ENCODE measurements at regions not wholly inside any gene's neighbourhood (a gene's known extent, or its start where the extent isn't known, plus 50 kb on each side); places are given as distances from the start of the nearest gene placed in this dataset.

DNA sequence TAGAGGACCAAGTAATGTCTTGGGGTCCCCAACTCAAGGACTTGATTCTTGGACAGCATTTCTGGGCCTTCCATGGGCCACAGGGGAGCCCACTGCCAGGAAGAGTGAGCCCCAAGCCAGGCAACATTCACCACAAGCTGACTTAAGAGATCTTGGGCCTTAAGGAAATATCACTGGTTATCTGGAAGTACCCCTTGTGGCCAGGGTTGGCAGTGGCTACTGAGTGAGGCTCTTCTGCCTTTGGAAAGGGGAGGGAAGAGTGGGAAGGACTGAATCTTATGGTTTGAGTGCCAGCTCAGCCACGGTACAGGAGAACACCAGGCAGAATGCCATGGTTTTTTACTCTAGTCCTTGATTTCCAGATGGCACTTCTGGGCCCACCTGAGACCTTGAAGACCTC, 228.9 kb upstream of the RGS18 start:
- ATAC-seq (ENCODE audit: low read depth) (no peak), DNase-seq (no peak)
- Histone ChIP-seq H4K8ac (ENCODE audit: low read depth in 2 of 2, low read length in 2 of 2) (no peak overlapping the region), H3K56ac (ENCODE audit: extremely low read depth, insufficient read depth, low read length) (no peak overlapping the region), H3K14ac (replicated peaks; ENCODE audit: low read depth, low read length) (no peak overlapping the region), H3K18ac (ENCODE audit: low read depth, low read length) (no peak overlapping the region), H2AK9ac (replicated peaks; ENCODE audit: low read depth, low read length, poor library complexity) (no peak overlapping the region), H4K91ac (ENCODE audit: insufficient read depth, low read depth, low read length) (no peak overlapping the region), H3K23ac (ENCODE audit: low read depth, low read length) (no peak overlapping the region), H2AFZ (replicated peaks; ENCODE audit: low read length, poor library complexity) (no peak overlapping the region), H3K36me3 (ENCODE audit: control insufficient read depth, insufficient read depth, low read length) (no peaks in the 10 kb centered on the region), H3K4me1 (ENCODE audit: control insufficient read depth, insufficient read depth, low read length) (no peaks in the 10 kb centered on the region), H2AK5ac (ENCODE audit: low read depth, low read length) (no peak overlapping the region), H2BK120ac (ENCODE audit: low read depth, low read length) (no peak overlapping the region), H2BK5ac (ENCODE audit: low read depth, low read length, poor library complexity, severe bottlenecking) (no peak overlapping the region), H3K9me1 (ENCODE audit: insufficient read depth, low read length) (no peaks in the 10 kb centered on the region), H3K27me3 (ENCODE audit: control insufficient read depth, insufficient read depth, low read length) (no peaks in the 10 kb centered on the region), H3K9ac (ENCODE audit: low read depth, low read length) (no peak overlapping the region), H3K4me3 (ENCODE audit: insufficient read depth, low read depth, low read length) (no peak overlapping the region), H3K9me3 (ENCODE audit: control insufficient read depth, insufficient read depth, low read length) (no peaks in the 10 kb centered on the region), H3K4me2 (ENCODE audit: low read depth, low read length) (no peak overlapping the region), H3K4ac (ENCODE audit: low read depth, low read length) (no peak overlapping the region), H2BK15ac (ENCODE audit: low read depth, low read length) (no peak overlapping the region), H3K27ac (ENCODE audit: insufficient read depth, low read length) (no peak overlapping the region), H3K79me1 (ENCODE audit: low read depth in 1 of 2, low read length in 2 of 2) (no peaks in the 10 kb centered on the region), H2BK20ac (ENCODE audit: low read depth, low read length) (no peak overlapping the region), H4K20me1 (ENCODE audit: insufficient read depth, low read length) (no peaks in the 10 kb centered on the region), H4K5ac (ENCODE audit: low read depth, low read length) (no peak overlapping the region)
- in situ Hi-C loops (cut with MboI; ENCODE audit: low sequenced_read_pairs) (no loop called here), dilution Hi-C loops (cut with HindIII; ENCODE audit: low sequenced_read_pairs, unreplicated experiment) (no loop called here), intact Hi-C loops (cut with micrococcal nuclease) (no loop called here)
- BruUV-seq (replicated peaks): no TSS peak
- ChIA-PET POLR2A (ENCODE audit: unreplicated experiment) (no interaction called here), CTCF (no interaction called here)
- WGBS, 2 experiments (ENCODE audit: extremely low coverage in 2 of 2, insufficient read length in 1 of 2): no CpG with 5 or more reads among the region's 1 CpG
- no peak for TF ChIP-seq MAZ (IDR thresholded peaks at IDR 0.05; ENCODE audit: borderline replicate concordance, low read depth, low read length)
- TF ChIP-seq, protein P1, sequence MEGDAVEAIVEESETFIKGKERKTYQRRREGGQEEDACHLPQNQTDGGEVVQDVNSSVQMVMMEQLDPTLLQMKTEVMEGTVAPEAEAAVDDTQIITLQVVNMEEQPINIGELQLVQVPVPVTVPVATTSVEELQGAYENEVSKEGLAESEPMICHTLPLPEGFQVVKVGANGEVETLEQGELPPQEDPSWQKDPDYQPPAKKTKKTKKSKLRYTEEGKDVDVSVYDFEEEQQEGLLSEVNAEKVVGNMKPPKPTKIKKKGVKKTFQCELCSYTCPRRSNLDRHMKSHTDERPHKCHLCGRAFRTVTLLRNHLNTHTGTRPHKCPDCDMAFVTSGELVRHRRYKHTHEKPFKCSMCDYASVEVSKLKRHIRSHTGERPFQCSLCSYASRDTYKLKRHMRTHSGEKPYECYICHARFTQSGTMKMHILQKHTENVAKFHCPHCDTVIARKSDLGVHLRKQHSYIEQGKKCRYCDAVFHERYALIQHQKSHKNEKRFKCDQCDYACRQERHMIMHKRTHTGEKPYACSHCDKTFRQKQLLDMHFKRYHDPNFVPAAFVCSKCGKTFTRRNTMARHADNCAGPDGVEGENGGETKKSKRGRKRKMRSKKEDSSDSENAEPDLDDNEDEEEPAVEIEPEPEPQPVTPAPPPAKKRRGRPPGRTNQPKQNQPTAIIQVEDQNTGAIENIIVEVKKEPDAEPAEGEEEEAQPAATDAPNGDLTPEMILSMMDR (conservative IDR thresholded peaks at IDR 0.05; ENCODE audit: low read depth, low read length): no peak

All from IMR-90 (cell line).